A549 (cell line): ENCODE measurements at regions not wholly inside any gene's neighbourhood (a gene's known extent, or its start where the extent isn't known, plus 50 kb on each side); places are given as distances from the start of the nearest gene placed in this dataset.

ENCODE experiments used
- ATAC-seq, 2 experiments: fragments of 200-7000 bp in 1 of 2; fragments of >200 bp in 1 of 2; cut with Nextera tagmentation in 1 of 2; cut with Tn5 transposase in 1 of 2; 3 replicates each; pipeline versions ENCODE4 v1.8.0 to v1.9.1; 2018 to 2020; ENCODE audit warnings: mild to moderate bottlenecking in 1 of 2, moderate library complexity in 1 of 2
- CTCF ChIA-PET: fragments of 300-600 bp; sonication (Branson Sonifier 250); formaldehyde crosslinking; extraction: SDS; loops from one replicate; lab custom pipeline; 2021; ENCODE audit warnings: antibody characterized with exemption, inconsistent platforms; lab: Yijun Ruan, JAX
- POLR2A ChIA-PET: fragments of 350-600 bp; formaldehyde crosslinking; extraction: SDS; loops from one replicate; lab custom pipeline; 2021; ENCODE audit warnings: antibody characterized with exemption, inconsistent platforms; lab: Yijun Ruan, JAX
- DNase-seq, 2 experiments: peaks; one replicate each; pipeline versions ENCODE4 v3.0.0 to v3.0.0-alpha.2; 2011 to 2016; ENCODE audit warnings: low read depth in 1 of 2, low spot score in 1 of 2
- FAIRE-seq: peaks from 2 replicates; lab custom pipeline; 2011; peaks lifted over from hg19 to GRCh38; lab: Jason Lieb, UNC
- H3K27ac ChIP-seq, 2 experiments: fragments of >200 bp; sonication (Bioruptor Twin); formaldehyde crosslinking; 3 replicates each; pipeline ENCODE4 v1.5.1; 2016 to 2017
- H3K4me1 ChIP-seq: fragments of >200 bp; sonication (Bioruptor Twin); formaldehyde crosslinking; 3 replicates; pipeline ENCODE4 v1.6.1; 2016
- H3K4me2 ChIP-seq: fragments of >200 bp; sonication (Bioruptor Twin); formaldehyde crosslinking; 3 replicates; pipeline ENCODE4 v1.6.1; 2016
- H3K4me3 ChIP-seq: fragments of >200 bp; sonication (Bioruptor Twin); formaldehyde crosslinking; 3 replicates; pipeline ENCODE4 v1.5.1; 2016
- H3K9me3 ChIP-seq: fragments of >200 bp; sonication (Bioruptor Twin); formaldehyde crosslinking; 3 replicates; pipeline ENCODE4 v1.6.1; 2016
- CBX2 ChIP-seq: fragments of 200-600 bp; sonication (generic); IDR thresholded peaks from 2 replicates; pipeline ENCODE4 v1.6.1; 2016; ENCODE audit warnings: low read depth, mild to moderate bottlenecking, borderline replicate concordance
- CBX8 ChIP-seq: fragments of 200-600 bp; sonication (generic); IDR thresholded peaks from 2 replicates; pipeline ENCODE4 v1.6.1; 2016
- CHD2 ChIP-seq: fragments of 150-350 bp; IDR thresholded peaks from 2 replicates; pipeline ENCODE4 v1.6.1; 2014; ENCODE audit warnings: low read length; ENCODE audit not compliant: partially characterized antibody
- CHD4 ChIP-seq: fragments of 200-600 bp; sonication (generic); IDR thresholded peaks from 2 replicates; pipeline ENCODE4 v1.6.1; 2016; ENCODE audit warnings: antibody characterized with exemption, mild to moderate bottlenecking, borderline replicate concordance
- EHF ChIP-seq: fragments of 250-450 bp; sonication (Bioruptor Pico); IDR thresholded peaks from 2 replicates; pipeline ENCODE4 v1.5.0; 2020; ENCODE audit warnings: mild to moderate bottlenecking
- FOSL2 ChIP-seq, 2 experiments: fragments of 450-650 bp in 1 of 2; fragments of >200 bp in 1 of 2; sonication (Bioruptor Twin) in 1 of 2; formaldehyde crosslinking; IDR thresholded peaks; 2 replicates each; pipeline versions ENCODE4 v1.5.0 to v1.6.1; 2016 to 2020; ENCODE audit warnings: mild to moderate bottlenecking in 1 of 2, moderate library complexity in 1 of 2
- HDAC2 ChIP-seq: fragments of 200-600 bp; sonication (generic); IDR thresholded peaks from 2 replicates; pipeline ENCODE4 v1.6.1; 2016
- HOXB5 ChIP-seq: fragments of 250-450 bp; sonication (Bioruptor Pico); IDR thresholded peaks from 2 replicates; pipeline ENCODE4 v1.5.0; 2020; ENCODE audit warnings: mild to moderate bottlenecking, moderate library complexity
- JUNB ChIP-seq: fragments of >200 bp; sonication (Bioruptor Twin); formaldehyde crosslinking; IDR thresholded peaks from 2 replicates; pipeline ENCODE4 v1.6.1; 2016
- KDM1A ChIP-seq: fragments of 200-600 bp; sonication (generic); IDR thresholded peaks from 2 replicates; pipeline ENCODE4 v1.6.1; 2016; ENCODE audit warnings: low read depth, mild to moderate bottlenecking
- KDM5A ChIP-seq: fragments of 200-600 bp; sonication (generic); IDR thresholded peaks from 2 replicates; pipeline ENCODE4 v1.6.1; 2016; ENCODE audit warnings: antibody characterized with exemption, mild to moderate bottlenecking
- POLR2A ChIP-seq: IDR thresholded peaks from 2 replicates; pipeline ENCODE4 v1.6.1; 2012; ENCODE audit warnings: mild to moderate bottlenecking, low read length
- RARB ChIP-seq: fragments of 250-450 bp; sonication (Bioruptor Pico); IDR thresholded peaks from 2 replicates; pipeline ENCODE4 v1.8.0; 2021; ENCODE audit warnings: mild to moderate bottlenecking, moderate library complexity
- RCOR1 ChIP-seq: fragments of 150-350 bp; IDR thresholded peaks from 2 replicates; pipeline ENCODE4 v1.6.1; 2014; ENCODE audit warnings: antibody characterized with exemption, low read length, low read depth
- TFCP2L1 ChIP-seq: fragments of 250-450 bp; sonication (Bioruptor Pico); IDR thresholded peaks from 2 replicates; pipeline ENCODE4 v1.5.0; 2021; ENCODE audit warnings: mild to moderate bottlenecking
- TP53 ChIP-seq: fragments of 250-450 bp; sonication (Bioruptor Pico); IDR thresholded peaks from 2 replicates; pipeline ENCODE4 v1.5.0; 2021; ENCODE audit warnings: mild to moderate bottlenecking, moderate library complexity
- USF2 ChIP-seq: fragments of 450-650 bp; IDR thresholded peaks from 2 replicates; pipeline ENCODE4 v1.6.1; 2014; ENCODE audit warnings: antibody characterized with exemption
- WGBS: methylation state at CpG from one replicate; pipeline ENCODE4 v1.1.6; 2017; ENCODE audit errors: missing lambda C conversion rate; 5-methylcytosine and 5-hydroxymethylcytosine counted together
- TF ChIP-seq, protein P1 (sequence below): fragments of >200 bp; sonication (Bioruptor Twin); formaldehyde crosslinking; IDR thresholded peaks from 2 replicates; pipeline ENCODE4 v1.6.1; 2016

DNA sequence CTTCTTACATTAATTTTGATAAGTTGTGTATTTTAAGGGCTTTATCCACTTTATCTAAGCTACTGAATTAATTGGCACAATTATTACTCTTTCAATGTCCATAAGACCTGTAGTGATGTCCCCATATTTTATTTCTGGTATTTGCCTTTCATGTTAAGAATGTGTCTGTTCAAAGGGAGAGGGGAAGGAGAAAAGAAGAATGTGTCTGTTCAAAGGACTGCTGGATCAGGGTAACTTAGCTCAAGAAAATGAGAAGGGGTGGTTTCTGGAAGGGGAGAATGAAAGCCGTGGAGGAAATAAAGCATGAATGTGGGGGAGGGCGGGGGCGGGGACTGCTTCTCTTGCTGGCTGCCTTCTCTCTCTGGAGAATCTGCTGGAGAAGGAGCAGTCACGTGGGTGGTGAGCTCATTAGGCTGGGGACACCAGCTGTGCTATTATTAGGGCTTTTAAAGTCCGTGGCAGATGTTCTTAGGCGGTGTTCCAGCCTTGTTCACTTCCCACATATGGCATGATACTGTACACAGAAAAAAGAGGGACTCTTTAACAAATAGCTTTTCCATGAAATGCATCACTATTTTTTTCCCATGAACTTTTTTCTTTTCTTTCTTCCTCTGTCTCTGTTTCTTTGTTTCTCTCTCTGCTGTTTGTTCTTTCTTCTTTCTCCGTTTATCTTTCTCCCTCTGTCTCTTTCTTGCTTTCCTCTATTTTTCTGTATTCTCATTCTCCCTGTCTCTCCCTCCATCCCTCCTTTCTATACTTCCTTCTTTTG is 63.7 kb upstream of the ULK4 start:
- ATAC-seq (peak; percentile 82 to 88), DNase-seq (peak; percentile 54 to 67), FAIRE-seq (no peak)
- Histone ChIP-seq H3K27ac (peak overlapping the region; percentile 68 to 82), H3K4me1 (peaks cover 42% of the 10 kb centered on the region), H3K4me2 (peak overlapping the region; percentile 82), H3K9me3 (no peaks in the 10 kb centered on the region), H3K4me3 (0 out of 3 replicates have a peak overlapping the region, but pooled peaks have one; percentile 20)
- ChIA-PET POLR2A (no interaction called here), CTCF (interaction anchor here (1.0 to 1.6 kb wide), 4 partner anchors 8 to 74 kb away, joined by 3 to 4 read pairs (median 4); no protein-coding TSS in a partner anchor)
- 6% methylated on average over 5 of the region's 7 CpGs for WGBS
- TF ChIP-seq USF2 (peak; percentile 82), RCOR1 (no peak)

GRCh38 chr3:42024591-42025351 is 62.9 kb upstream of the ULK4 start:
- Histone ChIP-seq H3K4me2 (peak overlapping the region; percentile 82), H3K4me3 (0 out of 3 replicates have a peak overlapping the region, but pooled peaks have one; percentile 15), H3K27ac (peak overlapping the region; percentile 68 to 82), H3K9me3 (no peaks in the 10 kb centered on the region), H3K4me1 (peaks cover 50% of the 10 kb centered on the region)
- CTCF ChIA-PET: interaction anchor here (1.0 to 1.5 kb wide), 3 partner anchors 9 to 75 kb away, joined by 3 to 4 read pairs (median 4); no protein-coding TSS in a partner anchor
- ATAC-seq: peak; percentile 45 to 53; a peak in 4 of 6 replicates
- DNase-seq: no peak
- FAIRE-seq: no peak
- no peak for TF ChIP-seq CBX2
- no peak for TF ChIP-seq HOXB5 (CRISPR knock-in tag)
- TF ChIP-seq, protein P1, sequence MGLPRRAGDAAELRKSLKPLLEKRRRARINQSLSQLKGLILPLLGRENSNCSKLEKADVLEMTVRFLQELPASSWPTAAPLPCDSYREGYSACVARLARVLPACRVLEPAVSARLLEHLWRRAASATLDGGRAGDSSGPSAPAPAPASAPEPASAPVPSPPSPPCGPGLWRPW: no peak
- TF ChIP-seq CHD4: no peak
- no peak for TF ChIP-seq HDAC2
- no peak for TF ChIP-seq CHD2
- WGBS: 49% methylated on average over 10 of the region's 10 CpGs
- POLR2A ChIA-PET: no interaction called here

DNA sequence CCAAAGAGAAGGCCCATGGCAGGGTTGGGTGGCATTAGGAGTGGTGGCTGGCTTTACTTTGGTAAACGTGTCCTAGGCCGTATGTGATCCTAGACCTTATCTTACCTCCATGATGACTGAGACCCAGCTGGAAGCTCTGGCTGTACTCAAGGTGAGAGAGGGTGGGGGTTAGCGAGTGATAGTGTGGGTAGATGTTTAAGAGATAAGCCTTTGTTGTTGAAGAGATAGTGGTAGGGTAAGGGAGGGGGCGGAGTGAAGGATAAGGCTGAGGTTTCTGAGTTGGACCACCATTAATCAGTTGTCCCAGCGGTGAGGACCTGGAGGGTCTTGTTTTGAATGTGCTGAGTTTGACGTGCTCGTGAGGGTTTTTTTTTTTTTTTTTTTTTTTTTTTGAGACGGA is 61.5 kb upstream of the ULK4 start:
- CTCF ChIA-PET: interaction anchor here (2.2 kb wide), 1 partner anchor 57 kb away, joined by 6 read pairs; no protein-coding TSS in a partner anchor
- ATAC-seq (no peak), DNase-seq (no peak), FAIRE-seq (no peak)
- 0 out of 6 replicates have a peak overlapping the region, but pooled peaks of 1 of the 2 experiments have one; percentile 31 for H3K27ac ChIP-seq
- TF ChIP-seq TP53 (CRISPR knock-in tag): no peak
- no peak for TF ChIP-seq FOSL2 (IDR thresholded peaks at IDR 0.05)
- TF ChIP-seq FOSL2 (CRISPR knock-in tag; IDR thresholded peaks at IDR 0.05): no peak
- TF ChIP-seq EHF (CRISPR knock-in tag): no peak
- TF ChIP-seq TFCP2L1 (CRISPR knock-in tag): no peak
- no peak for TF ChIP-seq CHD2
- no peak for TF ChIP-seq JUNB
- TF ChIP-seq POLR2A: no peak
- no peak for TF ChIP-seq CBX8
- TF ChIP-seq KDM1A: no peak
- TF ChIP-seq RARB (CRISPR knock-in tag): no peak
- no peak for TF ChIP-seq KDM5A
- H3K4me1 ChIP-seq: peaks cover 61% of the 10 kb centered on the region
- no peaks in the 10 kb centered on the region for H3K9me3 ChIP-seq
- 92% methylated on average over 8 of the region's 8 CpGs for WGBS
- POLR2A ChIA-PET: no interaction called here
- H3K4me2 ChIP-seq: no peak overlapping the region
- H3K4me3 ChIP-seq: no peak overlapping the region
